A549 (cell line): ENCODE measurements at regions not wholly inside any gene's neighbourhood (a gene's known extent, or its start where the extent isn't known, plus 50 kb on each side); places are given as distances from the start of the nearest gene placed in this dataset.

Experiments
- ATAC-seq, 2 experiments: fragments of 200-7000 bp in 1 of 2; fragments of >200 bp in 1 of 2; cut with Nextera tagmentation in 1 of 2; cut with Tn5 transposase in 1 of 2; 3 replicates each; pipeline versions ENCODE4 v1.8.0 to v1.9.1; 2018 to 2020; ENCODE audit warnings: mild to moderate bottlenecking in 1 of 2, moderate library complexity in 1 of 2
- CTCF ChIA-PET: fragments of 300-600 bp; sonication (Branson Sonifier 250); formaldehyde crosslinking; extraction: SDS; loops from one replicate; lab custom pipeline; 2021; ENCODE audit warnings: antibody characterized with exemption, inconsistent platforms; lab: Yijun Ruan, JAX
- POLR2A ChIA-PET: fragments of 350-600 bp; formaldehyde crosslinking; extraction: SDS; loops from one replicate; lab custom pipeline; 2021; ENCODE audit warnings: antibody characterized with exemption, inconsistent platforms; lab: Yijun Ruan, JAX
- DNase-seq, 2 experiments: peaks; one replicate each; pipeline versions ENCODE4 v3.0.0 to v3.0.0-alpha.2; 2011 to 2016; ENCODE audit warnings: low read depth in 1 of 2, low spot score in 1 of 2
- FAIRE-seq: peaks from 2 replicates; lab custom pipeline; 2011; peaks lifted over from hg19 to GRCh38; lab: Jason Lieb, UNC
- H3K27ac ChIP-seq, 2 experiments: fragments of >200 bp; sonication (Bioruptor Twin); formaldehyde crosslinking; 3 replicates each; pipeline ENCODE4 v1.5.1; 2016 to 2017
- H3K4me1 ChIP-seq: fragments of >200 bp; sonication (Bioruptor Twin); formaldehyde crosslinking; 3 replicates; pipeline ENCODE4 v1.6.1; 2016
- H3K4me2 ChIP-seq: fragments of >200 bp; sonication (Bioruptor Twin); formaldehyde crosslinking; 3 replicates; pipeline ENCODE4 v1.6.1; 2016
- H3K4me3 ChIP-seq: fragments of >200 bp; sonication (Bioruptor Twin); formaldehyde crosslinking; 3 replicates; pipeline ENCODE4 v1.5.1; 2016
- H3K9me3 ChIP-seq: fragments of >200 bp; sonication (Bioruptor Twin); formaldehyde crosslinking; 3 replicates; pipeline ENCODE4 v1.6.1; 2016
- BHLHE40 ChIP-seq: IDR thresholded peaks from 2 replicates; pipeline ENCODE4 v1.6.1; 2012; ENCODE audit warnings: low read depth, low read length, inconsistent platforms
- CBX2 ChIP-seq: fragments of 200-600 bp; sonication (generic); IDR thresholded peaks from 2 replicates; pipeline ENCODE4 v1.6.1; 2016; ENCODE audit warnings: low read depth, mild to moderate bottlenecking, borderline replicate concordance
- CBX8 ChIP-seq: fragments of 200-600 bp; sonication (generic); IDR thresholded peaks from 2 replicates; pipeline ENCODE4 v1.6.1; 2016
- CHD2 ChIP-seq: fragments of 150-350 bp; IDR thresholded peaks from 2 replicates; pipeline ENCODE4 v1.6.1; 2014; ENCODE audit warnings: low read length; ENCODE audit not compliant: partially characterized antibody
- EHF ChIP-seq: fragments of 250-450 bp; sonication (Bioruptor Pico); IDR thresholded peaks from 2 replicates; pipeline ENCODE4 v1.5.0; 2020; ENCODE audit warnings: mild to moderate bottlenecking
- EHMT2 ChIP-seq: fragments of 200-600 bp; sonication (generic); IDR thresholded peaks from 2 replicates; pipeline ENCODE4 v1.6.1; 2016; ENCODE audit warnings: antibody characterized with exemption, low read depth, mild to moderate bottlenecking, moderate library complexity
- EP300 ChIP-seq, 2 experiments: fragments of >200 bp; sonication (Bioruptor Twin); formaldehyde crosslinking; IDR thresholded peaks; 2 replicates in 1 of 2; 3 replicates in 1 of 2; pipeline ENCODE4 v1.6.1; 2016 to 2017
- ESRRA ChIP-seq: fragments of 150-350 bp; IDR thresholded peaks from 2 replicates; pipeline ENCODE4 v1.6.1; 2014; ENCODE audit warnings: mild to moderate bottlenecking, low read length, borderline replicate concordance
- FOSB ChIP-seq: fragments of 250-450 bp; sonication (Bioruptor Pico); IDR thresholded peaks from 2 replicates; pipeline ENCODE4 v1.5.0; 2020; ENCODE audit warnings: mild to moderate bottlenecking, moderate library complexity
- FOXS1 ChIP-seq: fragments of 250-450 bp; sonication (Bioruptor Pico); IDR thresholded peaks from 2 replicates; pipeline ENCODE4 v1.5.0; 2020; ENCODE audit warnings: mild to moderate bottlenecking, moderate library complexity
- GATA3 ChIP-seq: IDR thresholded peaks from 2 replicates; pipeline ENCODE4 v1.6.1; 2012; ENCODE audit warnings: borderline replicate concordance
- HOXB5 ChIP-seq: fragments of 250-450 bp; sonication (Bioruptor Pico); IDR thresholded peaks from 2 replicates; pipeline ENCODE4 v1.5.0; 2020; ENCODE audit warnings: mild to moderate bottlenecking, moderate library complexity
- JUN ChIP-seq, 2 experiments: fragments of >200 bp; sonication (Bioruptor Twin); formaldehyde crosslinking; IDR thresholded peaks; 2 replicates in 1 of 2; 3 replicates in 1 of 2; pipeline ENCODE4 v1.6.1; 2016 to 2017
- MAFK ChIP-seq: fragments of 450-650 bp; IDR thresholded peaks from 2 replicates; pipeline ENCODE4 v1.6.1; 2014; ENCODE audit not compliant: partially characterized antibody
- NR3C1 ChIP-seq: fragments of >200 bp; sonication (Bioruptor Twin); formaldehyde crosslinking; IDR thresholded peaks from 3 replicates; pipeline ENCODE4 v1.6.1; 2017
- REST ChIP-seq: fragments of 200-600 bp; sonication (generic); IDR thresholded peaks from 2 replicates; pipeline ENCODE4 v1.6.1; 2016; ENCODE audit warnings: antibody characterized with exemption, mild to moderate bottlenecking, moderate library complexity
- RFX5 ChIP-seq: fragments of 450-650 bp; IDR thresholded peaks from 2 replicates; pipeline ENCODE4 v1.7.1; 2014; ENCODE audit warnings: antibody characterized with exemption, mild to moderate bottlenecking, moderate library complexity
- RNF2 ChIP-seq: fragments of 200-600 bp; sonication (generic); IDR thresholded peaks from 2 replicates; pipeline ENCODE4 v1.6.1; 2016; ENCODE audit warnings: low read depth, mild to moderate bottlenecking, antibody characterized with exemption, moderate library complexity, borderline replicate concordance
- TFCP2L1 ChIP-seq: fragments of 250-450 bp; sonication (Bioruptor Pico); IDR thresholded peaks from 2 replicates; pipeline ENCODE4 v1.5.0; 2021; ENCODE audit warnings: mild to moderate bottlenecking
- ZFP36 ChIP-seq: fragments of 450-650 bp; IDR thresholded peaks from 2 replicates; pipeline ENCODE4 v1.6.1; 2014; ENCODE audit warnings: borderline replicate concordance; ENCODE audit not compliant: partially characterized antibody
- ZSCAN20 ChIP-seq: fragments of 250-450 bp; sonication (Bioruptor Pico); IDR thresholded peaks from 2 replicates; pipeline ENCODE4 v1.8.0; 2022; ENCODE audit warnings: mild to moderate bottlenecking, moderate library complexity
- WGBS: methylation state at CpG from one replicate; pipeline ENCODE4 v1.1.6; 2017; ENCODE audit errors: missing lambda C conversion rate; 5-methylcytosine and 5-hydroxymethylcytosine counted together
- TF ChIP-seq, protein P1 (sequence below): fragments of >200 bp; sonication (Bioruptor Twin); formaldehyde crosslinking; IDR thresholded peaks from 2 replicates; pipeline ENCODE4 v1.6.1; 2016
- TF ChIP-seq, protein P2 (sequence below): IDR thresholded peaks from 2 replicates; pipeline ENCODE4 v1.6.1; 2012

DNA sequence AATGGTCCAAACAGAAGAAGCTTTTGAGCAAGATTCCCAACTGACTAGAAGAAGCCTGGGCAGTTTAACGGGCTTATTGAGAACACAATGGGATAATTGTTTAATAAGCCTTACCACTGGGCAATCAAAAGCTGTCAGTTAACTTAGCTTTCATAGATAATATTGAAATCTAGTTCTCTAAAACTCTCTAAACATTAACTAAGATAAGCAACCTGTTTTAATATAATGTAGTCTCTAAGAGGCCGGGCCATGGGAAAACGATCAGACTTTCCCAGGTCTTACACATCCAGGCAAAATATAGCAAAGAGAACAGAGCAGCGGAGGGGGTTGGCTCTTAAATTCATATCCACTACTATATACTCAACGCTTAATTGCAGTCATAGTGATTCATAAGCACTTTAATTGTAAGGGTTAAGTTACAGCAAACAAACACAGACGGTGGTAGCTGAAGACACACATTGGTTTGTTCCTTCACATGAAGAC, 128.0 kb upstream of the FAM83B start:
- no peak for ATAC-seq
- Histone ChIP-seq H3K27ac (no peak overlapping the region), H3K4me3 (no peak overlapping the region), H3K4me2 (no peak overlapping the region)
- TF ChIP-seq FOSB (CRISPR knock-in tag) (no peak), ZFP36 (no peak), CBX8 (no peak), RFX5 (no peak), EHF (CRISPR knock-in tag) (no peak)
- TF ChIP-seq, all 56 proteins: peak for 0
- Histone ChIP-seq H3K4me1 (no peaks in the 10 kb centered on the region), H3K9me3 (no peaks in the 10 kb centered on the region)
- POLR2A ChIA-PET = no interaction called here
- CTCF ChIA-PET = interaction anchor here (0.5 to 2.8 kb wide), 14 partner anchors 10 to 732 kb away, joined by 3 to 15 read pairs (median 4); no protein-coding TSS in a partner anchor
- WGBS = 57% methylated on average over 6 of the region's 6 CpGs
- DNase-seq = no peak
- no peak for FAIRE-seq

DNA sequence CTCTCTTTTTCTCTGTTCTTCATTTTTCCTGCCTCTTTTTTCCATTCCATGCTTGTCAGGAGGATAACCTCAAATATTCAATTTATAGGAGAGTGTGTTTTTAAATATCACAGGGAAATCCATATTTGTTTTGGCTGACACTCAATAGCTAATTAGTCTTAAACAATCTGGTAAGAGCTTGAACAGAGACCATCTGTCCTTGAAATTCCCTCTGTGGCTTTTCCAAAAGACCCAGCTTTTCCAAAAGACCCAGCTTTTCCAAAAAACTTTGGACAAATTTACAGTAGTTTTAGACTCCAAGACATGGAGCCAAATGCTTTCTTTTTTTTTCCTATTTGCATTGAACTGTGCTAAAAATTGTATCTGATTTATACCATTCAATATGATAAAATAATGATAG, 127.4 kb upstream of the FAM83B start:
- DNase-seq = no peak
- TF ChIP-seq CHD2 (no peak), GATA3 (no peak), HOXB5 (no peak), MAFK (no peak), CBX2 (no peak), JUN (IDR thresholded peaks at IDR 0.05) (no peak), FOXS1 (no peak), NR3C1 (no peak), TFCP2L1 (CRISPR knock-in tag) (no peak)
- TF ChIP-seq, protein P1, sequence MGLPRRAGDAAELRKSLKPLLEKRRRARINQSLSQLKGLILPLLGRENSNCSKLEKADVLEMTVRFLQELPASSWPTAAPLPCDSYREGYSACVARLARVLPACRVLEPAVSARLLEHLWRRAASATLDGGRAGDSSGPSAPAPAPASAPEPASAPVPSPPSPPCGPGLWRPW = no peak
- TF ChIP-seq, protein P2, sequence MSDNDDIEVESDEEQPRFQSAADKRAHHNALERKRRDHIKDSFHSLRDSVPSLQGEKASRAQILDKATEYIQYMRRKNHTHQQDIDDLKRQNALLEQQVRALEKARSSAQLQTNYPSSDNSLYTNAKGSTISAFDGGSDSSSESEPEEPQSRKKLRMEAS = no peak
- Histone ChIP-seq H3K4me1 (no peaks in the 10 kb centered on the region), H3K27ac (no peak overlapping the region), H3K4me3 (no peak overlapping the region), H3K4me2 (no peak overlapping the region), H3K9me3 (no peaks in the 10 kb centered on the region)
- ChIA-PET POLR2A (no interaction called here), CTCF (interaction anchor here (0.8 to 2.8 kb wide), 4 partner anchors 11 to 732 kb away, joined by 3 to 13 read pairs (median 5); no protein-coding TSS in a partner anchor)
- FAIRE-seq = no peak
- ATAC-seq = no peak

- no peaks in the 10 kb centered on the region for H3K4me1 ChIP-seq
- no peak for TF ChIP-seq ZSCAN20 (CRISPR knock-in tag)
- no peak for TF ChIP-seq BHLHE40
- TF ChIP-seq REST = no peak
- no peak for TF ChIP-seq EP300 (IDR thresholded peaks at IDR 0.05)
- TF ChIP-seq ESRRA = no peak
- no peak for TF ChIP-seq EHMT2
- TF ChIP-seq RNF2 = no peak
- no peak for TF ChIP-seq ZFP36
- TF ChIP-seq FOSB (CRISPR knock-in tag) = no peak
- no peak overlapping the region for H3K27ac ChIP-seq
- ATAC-seq (no peak), DNase-seq (no peak), FAIRE-seq (no peak)
- 0% methylated on average over 1 of the region's 1 CpG for WGBS
- no peak overlapping the region for H3K4me2 ChIP-seq
- CTCF ChIA-PET = interaction anchor here (2.0 to 2.8 kb wide), 2 partner anchors 11 to 733 kb away, joined by 6 to 13 read pairs; no protein-coding TSS in a partner anchor
- POLR2A ChIA-PET = no interaction called here
- H3K4me3 ChIP-seq = no peak overlapping the region
- H3K9me3 ChIP-seq = no peaks in the 10 kb centered on the region
Measured at GRCh38 chr6:54719633-54720032, 126.9 kb upstream of the FAM83B start.
